Fibroblast of upper back skin (primary cell): ENCODE measurements at regions not wholly inside any gene's neighbourhood (a gene's known extent, or its start where the extent isn't known, plus 50 kb on each side); places are given as distances from the start of the nearest gene placed in this dataset.
A peak's percentile ranks its signal among the peaks of the same experiment; 100 is the strongest.
"Not testable (repeated sequence)": the region's sequence is repeated elsewhere in the genome, so short reads cannot be mapped to it uniquely, and the experiment has no call there.

Experiments used
- DNase-seq: peaks from one replicate; pipeline ENCODE4 v3.0.0-alpha.2; 2013

DNA sequence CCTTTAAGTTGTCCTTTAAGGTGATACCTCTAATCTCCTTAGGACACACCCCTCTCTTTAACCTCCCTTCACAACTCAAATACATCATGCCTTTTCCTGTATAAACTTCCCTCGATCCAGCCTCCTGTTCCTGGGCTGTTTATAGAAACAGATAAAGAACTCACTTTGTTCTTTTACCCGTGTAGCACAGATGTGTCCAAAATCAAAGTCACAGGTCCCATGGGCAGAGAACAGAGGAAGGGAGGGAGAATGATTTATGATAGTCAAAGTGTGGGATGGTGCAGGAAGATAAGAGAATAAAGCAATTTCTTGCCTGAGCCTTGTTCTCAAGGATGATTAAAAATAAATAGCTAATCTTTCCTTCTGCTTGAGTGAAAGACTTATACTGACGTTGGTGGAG, 50.3 kb upstream of the CABCOCO1 start:
- DNase-seq: no peak

DNA sequence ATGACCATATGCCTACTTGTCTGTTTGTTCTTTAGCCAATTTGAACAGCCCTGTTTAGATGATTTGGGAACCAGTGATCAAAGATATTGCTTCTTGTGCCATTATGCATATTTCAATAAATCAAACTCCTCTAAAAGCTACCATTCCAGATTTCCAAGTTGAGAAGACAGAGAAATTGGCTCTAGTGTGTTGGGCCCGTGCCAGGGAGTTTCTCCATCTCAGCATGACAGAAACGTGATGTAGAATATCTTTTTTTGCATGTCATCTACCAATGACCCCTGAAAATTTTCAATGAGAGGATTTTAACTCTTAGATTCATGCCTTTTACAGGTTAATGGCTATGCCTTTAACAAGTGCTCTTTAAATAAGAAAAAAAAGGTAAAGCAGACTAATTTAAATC, 50.7 kb upstream of the CABCOCO1 start:
- no peak for DNase-seq

DNA sequence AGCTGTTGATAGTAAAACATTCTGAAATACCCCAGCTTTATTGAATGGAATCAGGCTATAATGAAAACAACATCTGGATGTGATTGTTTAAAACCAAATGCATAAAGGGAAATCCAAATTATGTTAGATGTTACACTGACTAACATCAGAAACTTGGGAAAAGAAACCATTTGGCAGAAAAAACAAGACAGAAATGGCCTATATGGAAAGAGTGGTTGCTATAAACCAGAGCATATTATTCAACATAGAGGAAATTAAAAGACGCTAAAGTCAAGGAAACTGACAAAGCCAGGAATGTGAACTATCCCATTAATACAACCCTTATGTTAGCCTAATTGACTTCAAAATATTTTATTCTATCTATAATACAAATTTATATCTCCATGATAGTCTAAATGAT, 53.0 kb upstream of the CABCOCO1 start:
- DNase-seq: peak; percentile 71

DNA sequence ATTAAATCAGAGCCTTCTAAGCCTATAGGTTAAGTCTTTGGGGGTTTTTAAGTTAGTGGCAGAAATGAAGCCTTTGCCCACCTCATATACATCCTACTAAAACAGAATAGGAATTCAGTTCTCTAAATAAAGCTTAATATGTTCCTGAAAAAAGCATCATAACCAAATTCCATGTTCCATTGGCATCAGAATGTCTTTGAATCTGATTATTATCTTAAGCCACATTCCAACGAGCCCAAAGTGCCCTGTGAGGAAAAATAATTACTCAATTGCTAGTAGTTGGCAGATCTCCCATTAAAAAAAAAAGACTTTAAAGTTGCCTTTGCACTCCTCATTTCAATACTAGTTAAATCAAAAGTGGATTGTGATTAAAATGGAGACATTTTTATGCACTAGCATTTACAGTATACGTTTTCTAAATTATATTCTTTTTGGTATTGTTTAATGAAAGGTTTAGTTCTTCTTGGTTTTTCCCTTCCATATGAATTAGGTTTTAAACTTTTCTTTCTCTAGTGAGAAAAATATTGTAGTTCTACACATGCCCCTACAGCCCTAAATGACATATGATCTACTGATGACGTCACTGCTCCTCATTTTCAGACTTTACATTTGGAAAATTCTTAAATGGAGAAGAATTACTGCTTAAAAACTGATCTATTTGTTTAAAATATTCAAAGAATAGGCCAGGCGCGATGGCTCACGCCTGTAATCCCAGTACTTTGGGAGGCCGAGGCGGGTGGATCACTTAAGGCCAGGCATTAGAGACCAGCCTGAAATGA, 54.3 kb upstream of the CABCOCO1 start:
- DNase-seq: peak; percentile 39

DNA sequence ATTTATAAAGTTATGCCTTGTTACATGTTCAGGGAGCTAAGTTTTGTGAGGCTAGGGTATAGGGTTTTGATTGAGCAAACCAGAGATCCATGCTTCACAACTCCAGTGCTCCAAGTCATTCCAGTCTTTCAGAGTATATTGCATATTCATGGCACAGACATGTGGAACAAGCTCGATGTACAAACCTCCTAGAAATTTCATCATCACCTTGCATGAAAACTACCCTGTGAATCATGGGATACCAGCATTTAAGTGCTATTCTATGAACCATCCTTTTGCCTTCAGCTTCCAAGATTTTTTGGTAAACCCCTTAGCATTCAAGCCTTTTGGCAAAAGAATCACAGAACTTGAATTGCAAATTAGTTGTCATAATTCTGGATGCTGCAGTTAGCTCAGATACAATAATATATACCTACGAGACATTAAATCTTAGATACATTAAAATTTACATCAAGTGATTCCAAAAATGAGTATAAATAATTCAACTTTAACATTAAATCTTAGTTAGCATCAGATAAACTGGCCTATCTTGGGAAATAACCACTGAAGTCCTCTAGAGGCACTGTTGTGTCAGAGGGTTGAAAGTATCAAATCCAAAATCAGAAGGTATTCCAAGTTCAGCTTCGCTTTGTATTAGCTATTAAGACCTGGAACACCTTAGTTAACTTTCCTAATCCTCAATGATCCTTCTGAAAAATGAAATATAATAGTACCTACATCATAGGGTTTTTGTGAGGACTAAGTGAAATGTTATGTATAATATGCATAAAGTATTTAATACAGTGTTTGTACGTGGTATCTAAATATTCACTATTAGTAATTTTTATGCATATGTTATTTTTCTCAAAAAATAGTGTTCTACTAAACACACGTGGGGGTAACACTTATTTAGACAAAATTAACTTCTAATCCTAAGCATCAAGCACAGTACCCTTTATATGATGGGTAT, 55.5 kb upstream of the CABCOCO1 start:
- no peak for DNase-seq

DNA sequence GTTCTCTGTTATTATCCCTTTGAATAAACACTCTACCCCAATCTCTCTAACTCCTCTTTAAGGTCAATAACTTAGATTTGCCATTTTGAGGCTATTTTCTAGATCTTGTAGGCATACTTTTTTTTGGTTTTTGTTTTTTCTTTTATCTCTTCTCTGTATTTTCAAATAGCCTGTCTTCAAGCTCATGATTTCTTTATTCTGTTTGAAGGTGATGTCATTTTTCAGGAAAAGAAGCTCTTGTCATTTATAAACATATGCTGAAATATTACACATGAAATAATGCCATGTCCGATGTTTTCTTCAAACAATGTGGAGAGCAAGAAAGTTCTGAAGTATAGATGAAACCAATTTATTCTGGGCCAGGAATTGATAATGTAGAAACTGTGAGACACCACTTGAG, 57.5 kb upstream of the CABCOCO1 start:
- no peak for DNase-seq

DNA sequence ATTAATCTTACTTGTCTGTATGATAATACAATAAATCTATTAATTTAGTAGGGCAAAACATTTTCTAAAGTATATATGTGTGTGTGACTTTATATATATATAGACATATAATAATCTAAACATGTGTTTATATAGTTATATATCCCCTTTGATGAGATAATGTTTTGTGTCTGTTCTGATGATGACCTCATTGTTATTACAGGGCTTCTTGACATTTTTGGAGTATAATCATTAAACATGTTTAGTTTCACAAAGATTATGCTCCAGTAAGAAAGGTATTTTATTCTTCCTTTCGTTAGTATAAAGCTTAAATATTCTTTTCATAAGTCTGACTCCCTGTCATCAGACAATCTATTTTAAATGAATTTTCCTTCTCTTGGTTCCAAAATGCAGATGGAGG, 62.3 kb upstream of the CABCOCO1 start:
- DNase-seq: no peak

DNA sequence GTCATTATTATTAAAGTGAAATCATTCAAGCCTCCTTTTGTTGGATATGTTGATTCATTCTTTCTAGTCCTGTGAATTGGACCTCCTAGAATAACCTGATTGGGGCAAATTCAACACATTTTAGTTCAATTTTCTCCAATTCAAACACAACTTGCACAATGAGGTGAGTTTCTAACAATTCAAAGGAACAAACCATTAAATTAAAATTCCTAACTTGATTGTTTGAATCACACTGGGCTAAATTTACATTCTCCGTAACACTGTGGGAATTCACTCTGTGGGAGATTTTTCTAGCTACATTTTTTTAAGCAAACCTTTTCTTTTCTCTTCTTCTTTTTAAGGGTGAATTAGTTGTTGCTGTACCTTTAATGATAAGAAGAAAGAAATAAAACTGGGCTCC, 68.3 kb upstream of the CABCOCO1 start:
- DNase-seq: no peak

DNA sequence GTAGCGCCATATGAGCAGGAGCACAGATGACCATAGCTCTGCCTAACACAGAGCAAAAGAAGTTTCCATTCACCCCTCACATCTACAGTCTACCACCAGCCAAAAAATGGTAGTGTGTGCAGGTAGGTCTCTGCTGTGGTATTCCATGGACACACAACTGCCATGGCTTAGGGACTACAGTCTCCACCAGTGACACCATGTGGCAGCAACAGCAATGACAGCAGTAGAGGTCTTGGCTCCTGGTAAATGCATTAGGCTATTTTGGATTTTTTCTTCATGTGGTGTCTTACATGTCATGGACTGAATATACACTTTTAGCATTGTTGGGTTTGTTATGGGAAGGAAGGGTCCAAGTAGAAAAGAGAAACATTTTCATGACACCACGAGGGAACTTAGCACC, 70.1 kb upstream of the CABCOCO1 start:
- DNase-seq: no peak

DNA sequence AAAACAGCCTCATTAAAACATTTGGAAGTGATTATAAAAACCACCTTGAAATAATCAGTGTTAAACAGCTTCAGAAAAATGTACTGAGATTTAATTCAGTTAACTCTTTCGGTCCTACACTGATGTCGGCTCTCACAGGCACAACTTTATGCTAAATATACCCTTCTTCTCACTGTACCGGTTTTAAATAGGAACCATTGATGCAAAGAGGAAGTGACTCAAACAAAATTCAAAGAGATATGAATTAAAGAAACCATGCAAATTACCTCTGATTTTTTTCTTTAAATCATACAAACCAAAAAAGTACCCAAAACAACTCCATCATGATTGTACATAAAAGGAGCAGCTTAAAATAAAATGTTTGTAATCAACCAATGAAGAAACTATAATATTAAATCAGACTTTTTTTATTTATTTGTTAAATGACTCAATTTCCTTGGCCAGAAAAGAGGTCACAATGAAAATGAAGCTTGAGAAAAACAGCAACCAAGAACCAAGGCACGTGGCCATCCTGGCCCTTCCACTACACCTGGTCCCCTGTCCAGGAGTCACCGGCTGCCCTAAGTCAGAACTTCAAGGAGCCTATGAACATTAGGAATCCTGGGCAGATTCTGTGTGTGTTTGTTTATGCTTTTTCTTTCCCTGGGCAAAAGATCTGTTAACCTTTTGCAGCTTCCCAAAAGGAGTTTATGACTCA, 73.0 kb upstream of the CABCOCO1 start:
- DNase-seq: peak; percentile 19

DNA sequence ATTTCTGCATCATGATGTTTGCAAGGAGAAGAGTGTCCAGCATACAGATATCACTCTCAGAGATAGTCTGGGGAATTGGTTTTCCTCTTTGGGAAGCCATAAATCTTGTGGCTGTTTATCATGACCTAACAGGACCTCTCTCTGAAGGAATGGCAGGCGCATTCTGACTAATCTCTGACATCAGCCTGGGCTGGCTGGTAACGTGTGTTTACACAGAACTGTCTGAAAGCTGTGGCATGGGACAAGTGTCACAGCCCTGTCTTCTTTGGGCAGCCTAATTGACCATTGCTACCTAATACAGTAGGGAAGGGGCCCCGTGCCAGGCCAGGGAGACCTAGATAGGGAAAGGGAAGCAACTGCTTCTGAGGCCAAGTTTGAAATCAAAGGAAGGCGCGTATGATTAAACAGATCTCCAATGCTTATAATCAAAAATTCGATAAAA, 73.9 kb upstream of the CABCOCO1 start:
- DNase-seq: peak; percentile 25

DNA sequence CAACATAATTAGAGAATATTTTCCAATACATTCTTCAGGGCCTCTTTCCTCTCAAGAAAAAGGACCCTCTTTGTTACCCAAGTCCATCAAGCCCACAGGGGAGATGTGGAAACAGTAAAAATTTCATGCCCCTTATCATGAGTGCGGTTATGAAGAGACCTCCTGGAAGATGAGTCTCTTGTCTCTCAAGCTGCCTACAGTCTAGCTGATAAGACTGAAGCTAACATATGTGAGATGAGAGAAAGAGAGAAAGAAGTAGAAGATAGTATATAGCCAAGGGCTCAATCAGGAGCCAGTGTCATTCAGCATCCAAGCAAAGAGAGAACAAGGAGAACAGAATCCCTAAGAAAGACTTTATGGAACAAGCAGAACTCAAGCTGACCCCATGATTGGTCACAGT, 75.9 kb upstream of the CABCOCO1 start:
- DNase-seq: no peak

DNA sequence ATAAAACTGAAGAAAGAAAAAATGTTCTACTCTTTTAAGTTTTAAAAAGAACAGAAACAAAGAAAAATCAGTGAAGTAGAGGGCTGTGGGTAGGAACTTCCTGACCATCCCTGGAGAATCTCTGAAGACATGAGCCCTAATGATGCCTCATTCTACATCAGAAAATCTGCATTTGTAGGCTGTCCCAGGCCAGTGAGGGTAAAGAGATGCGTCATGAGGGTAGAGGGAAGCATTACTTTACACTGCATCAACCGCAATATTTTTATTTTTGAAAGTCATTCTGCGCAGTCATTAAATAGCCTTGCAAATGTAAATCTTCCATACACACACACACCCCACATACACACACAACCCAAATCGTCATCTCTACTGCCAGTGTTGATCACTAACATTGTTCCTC, 82.1 kb upstream of the CABCOCO1 start:
- DNase-seq: no peak

DNA sequence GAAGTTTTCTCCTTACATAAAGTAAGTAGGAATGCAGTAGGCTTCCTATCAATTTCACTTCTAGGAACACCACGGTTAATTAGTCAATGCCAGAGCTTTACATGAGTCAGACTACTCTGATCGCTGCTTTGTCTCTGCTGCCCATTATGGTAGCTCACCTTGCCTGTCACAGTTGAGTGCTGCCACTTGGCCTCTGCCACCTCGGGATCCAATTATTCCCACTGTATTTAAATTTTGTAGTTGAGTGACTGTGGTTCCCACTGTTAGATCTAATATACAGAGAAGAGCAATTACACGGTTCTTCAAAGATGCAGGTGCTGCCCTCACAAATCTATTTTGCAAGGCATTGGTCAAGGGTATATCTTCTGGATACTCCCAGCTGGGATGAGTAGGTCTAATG, 92.5 kb upstream of the CABCOCO1 start:
- not testable (repeated sequence) for DNase-seq

DNA sequence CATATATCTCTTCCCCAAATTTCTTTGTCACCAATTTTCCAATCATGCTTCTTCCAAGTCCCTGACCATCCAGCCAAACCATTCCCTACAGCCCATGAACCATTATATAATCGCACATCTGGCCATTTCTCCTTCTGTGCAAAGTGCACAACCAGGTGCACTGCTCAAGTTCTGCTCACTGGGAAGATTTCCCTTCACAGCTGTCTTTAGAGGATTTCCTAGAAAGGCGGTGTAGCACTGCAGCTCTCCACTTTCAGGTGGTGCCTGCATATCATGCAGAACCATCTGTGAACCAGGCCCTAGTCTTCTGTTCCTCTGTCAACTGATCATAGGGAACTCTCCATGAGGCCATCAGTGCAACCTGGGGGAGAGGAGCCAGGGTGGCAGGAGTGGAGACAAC, 95.0 kb upstream of the CABCOCO1 start:
- no peak for DNase-seq

DNA sequence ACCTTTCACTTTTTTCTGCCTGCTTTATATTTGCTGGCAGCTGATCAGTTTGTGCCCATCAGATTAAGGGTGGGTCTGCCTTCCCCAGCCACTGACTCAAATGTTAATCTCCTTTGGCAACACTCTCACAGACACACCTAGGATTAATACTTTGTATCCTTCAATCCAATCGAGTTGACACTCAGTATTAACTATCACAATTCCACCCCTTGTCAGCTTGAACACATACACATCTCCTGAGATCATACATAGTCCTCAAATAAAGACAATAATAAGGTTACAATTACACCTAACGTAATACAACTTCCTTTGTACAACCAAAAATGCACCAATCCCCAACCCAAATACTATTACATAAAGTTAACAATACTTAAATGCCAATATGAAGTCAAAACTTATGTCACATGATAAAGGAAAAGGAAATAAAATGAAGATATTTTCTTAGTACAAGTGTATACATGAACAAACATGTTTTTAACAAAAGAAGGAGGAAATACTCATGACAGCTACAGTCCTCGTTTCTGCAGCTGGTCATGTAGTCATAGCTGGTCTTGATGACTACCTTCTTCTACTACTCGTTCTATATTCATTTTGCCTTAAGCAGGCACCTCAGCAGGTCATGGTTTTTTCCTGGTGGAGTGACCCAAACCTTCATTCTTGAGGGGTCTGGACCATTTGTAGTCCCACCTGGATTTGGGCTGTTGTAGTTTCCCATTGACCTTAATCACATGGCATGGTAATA, 96.7 kb upstream of the CABCOCO1 start:
- no peak for DNase-seq

DNA sequence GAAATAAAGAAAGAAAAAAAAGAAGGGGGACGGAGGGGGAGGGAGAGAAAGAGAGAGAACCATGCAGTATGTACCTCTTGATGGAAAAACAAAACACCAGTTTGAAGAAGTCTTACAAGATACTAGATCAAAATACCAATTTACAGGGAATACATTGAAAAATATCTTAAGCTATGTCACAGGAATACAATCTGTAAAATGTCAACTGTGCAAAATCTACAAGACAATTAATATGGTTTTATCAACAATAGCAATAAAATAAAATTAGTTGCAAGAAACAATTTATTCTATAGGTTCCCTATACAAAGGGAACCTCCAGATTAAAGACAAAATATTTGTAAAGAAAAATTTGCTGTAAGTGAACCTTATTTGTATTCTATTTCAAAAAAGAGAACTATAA, 98.3 kb upstream of the CABCOCO1 start:
- DNase-seq: no peak

DNA sequence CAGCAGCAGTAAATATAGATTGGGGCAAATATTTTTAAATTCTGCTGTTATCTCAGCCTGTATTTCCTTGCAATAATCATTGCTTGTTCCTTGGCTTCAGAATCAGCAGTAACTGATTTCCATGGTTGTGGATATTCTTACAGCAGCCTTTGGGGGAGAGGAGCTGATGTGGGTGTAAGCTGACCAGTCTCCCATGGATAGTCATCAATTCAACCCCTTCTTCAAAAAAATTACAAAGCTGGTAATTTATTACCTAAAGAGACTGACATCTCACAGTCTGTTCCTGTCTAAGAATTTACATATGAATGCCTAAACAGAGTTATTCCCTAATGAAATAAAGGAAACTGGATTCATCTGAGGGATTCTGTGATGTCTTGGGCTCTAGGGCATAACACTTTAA, 103.1 kb upstream of the CABCOCO1 start:
- no peak for DNase-seq

DNA sequence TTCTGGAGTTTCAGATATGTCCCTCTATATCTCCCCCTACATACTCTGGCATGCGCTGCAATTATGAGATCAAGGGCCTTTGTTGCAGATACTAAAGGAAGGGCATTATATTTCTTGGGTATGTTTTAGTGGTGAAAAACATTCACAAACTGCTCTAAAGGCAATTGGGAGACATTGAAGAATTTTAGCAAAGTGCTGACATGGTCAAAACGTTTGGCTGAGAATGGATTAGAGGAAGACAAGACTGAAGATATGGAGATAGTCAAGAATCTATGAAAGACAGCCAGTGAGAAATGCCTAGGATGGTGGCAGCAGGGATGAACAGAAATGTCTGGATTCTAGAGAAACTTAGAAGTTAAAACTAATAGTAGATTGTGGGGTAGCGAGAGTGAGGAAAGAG, 104.5 kb upstream of the CABCOCO1 start:
- DNase-seq: no peak

DNA sequence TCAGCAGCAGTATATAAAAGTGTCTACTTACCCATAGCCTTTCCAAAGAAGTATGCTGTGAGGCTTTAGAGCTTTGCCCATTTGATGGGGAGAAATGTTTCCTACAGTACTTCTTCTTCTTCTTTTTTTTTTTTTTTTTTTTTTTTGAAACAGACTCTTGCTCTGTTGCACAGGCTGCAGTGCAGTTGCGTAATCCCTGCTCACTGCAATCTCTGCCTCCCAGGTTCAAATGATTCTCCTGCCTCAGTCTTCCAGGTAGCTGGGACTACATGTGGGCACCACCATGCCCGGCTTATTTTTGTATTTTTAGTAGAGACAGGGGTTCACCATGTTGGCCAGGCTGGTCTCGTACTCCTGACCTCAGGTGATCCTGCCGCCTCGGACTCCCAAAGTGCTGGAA, 101.7 kb upstream of the TMEM26 start:
- DNase-seq: no peak

DNA sequence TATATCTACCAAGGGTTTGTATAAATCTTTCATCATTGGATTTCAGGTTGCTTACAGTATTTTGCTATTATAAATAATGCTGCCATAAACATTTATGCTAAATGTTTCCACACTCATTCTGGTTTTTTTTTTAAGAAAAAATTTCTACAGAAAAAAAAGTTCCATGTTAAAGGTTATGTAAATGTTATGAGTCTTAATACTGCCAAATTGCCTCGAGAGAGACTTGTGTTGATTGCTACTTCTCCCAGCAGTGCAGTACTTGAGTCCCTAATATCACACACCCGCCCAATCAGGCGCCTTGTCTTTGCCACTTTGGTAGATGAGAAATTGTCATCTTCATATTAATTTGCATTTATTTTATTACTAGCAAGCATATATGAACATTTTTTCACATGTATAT, 96.7 kb upstream of the TMEM26 start:
- no peak for DNase-seq

DNA sequence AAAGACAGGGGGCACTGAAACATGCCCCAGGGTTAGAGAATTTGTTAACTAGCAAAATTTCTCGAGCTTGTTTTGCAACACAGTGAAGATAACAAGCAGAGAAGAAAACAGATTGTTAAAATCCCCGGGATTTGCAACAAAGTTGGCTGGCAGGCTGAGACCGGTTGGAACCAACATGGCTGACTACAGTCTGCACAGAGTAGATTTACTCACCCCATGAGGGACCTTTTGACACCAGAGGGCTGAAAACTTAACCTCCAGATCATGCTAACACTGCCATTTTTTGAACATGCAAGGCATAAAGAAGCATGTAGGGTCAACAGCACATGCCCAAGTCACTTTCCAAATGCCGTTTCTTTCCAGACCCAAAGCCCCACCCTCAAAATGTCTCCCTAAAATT, 95.2 kb upstream of the TMEM26 start:
- no peak for DNase-seq

DNA sequence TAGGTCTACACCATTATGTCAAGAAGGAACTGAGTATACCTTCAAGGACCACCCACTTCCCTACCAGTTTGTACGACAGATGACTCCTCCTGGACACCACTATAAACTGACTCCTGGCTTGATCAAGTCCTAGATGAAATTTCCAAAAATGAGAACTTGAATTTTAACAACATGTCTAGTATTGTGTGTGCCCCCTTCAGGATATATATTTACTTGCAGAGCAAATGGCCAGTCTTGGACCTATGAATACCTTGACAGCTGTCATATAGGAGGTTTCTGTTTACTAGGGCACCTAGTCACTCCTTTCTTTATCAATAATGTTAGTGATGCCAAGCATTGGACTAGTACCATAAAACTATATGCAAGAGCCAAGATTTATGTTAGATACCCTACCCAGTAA, 94.1 kb upstream of the TMEM26 start:
- no peak for DNase-seq
